Epithelial cell of esophagus (primary cell): ENCODE measurements at regions not wholly inside any gene's neighbourhood (a gene's known extent, or its start where the extent isn't known, plus 50 kb on each side); places are given as distances from the start of the nearest gene placed in this dataset.
"Not testable (repeated sequence)": the region's sequence is repeated elsewhere in the genome, so short reads cannot be mapped to it uniquely, and the experiment has no call there.

ENCODE experiments used
- DNase-seq: peaks from one replicate; pipeline ENCODE4 v3.0.0; 2010; ENCODE audit warnings: low read depth
- H3K4me3 ChIP-seq: 2 replicates; pipeline ENCODE4 v1.5.1; 2011; ENCODE audit warnings: mild to moderate bottlenecking, low read length, control low read depth
- TF ChIP-seq, protein P1 (sequence below): IDR thresholded peaks from 2 replicates; pipeline ENCODE4 v1.5.1; 2011; ENCODE audit warnings: low read depth, mild to moderate bottlenecking, low read length, control low read depth, inconsistent platforms; ENCODE audit not compliant: insufficient read depth; ENCODE audit errors: missing control alignments

DNA sequence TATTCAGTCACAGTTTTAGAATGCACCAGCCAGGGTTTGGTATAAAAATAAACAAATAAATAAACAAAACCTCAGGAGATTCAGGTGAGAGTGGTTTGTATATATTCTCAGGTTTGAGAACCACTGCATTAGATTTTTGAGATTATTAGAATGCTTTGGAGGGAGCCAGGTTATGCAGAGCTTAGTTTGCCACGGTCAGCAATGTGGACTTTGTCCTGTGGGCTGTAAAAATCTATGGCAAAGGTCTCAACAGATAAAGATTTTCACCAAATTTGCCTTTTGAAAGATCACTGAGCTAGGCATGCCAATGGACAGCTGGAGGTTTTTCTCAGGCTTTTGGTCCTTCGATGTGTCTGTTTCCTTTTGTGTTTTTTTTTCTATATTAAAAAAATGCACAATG is 650.1 kb upstream of the RAG2 start:
- TF ChIP-seq, protein P1, sequence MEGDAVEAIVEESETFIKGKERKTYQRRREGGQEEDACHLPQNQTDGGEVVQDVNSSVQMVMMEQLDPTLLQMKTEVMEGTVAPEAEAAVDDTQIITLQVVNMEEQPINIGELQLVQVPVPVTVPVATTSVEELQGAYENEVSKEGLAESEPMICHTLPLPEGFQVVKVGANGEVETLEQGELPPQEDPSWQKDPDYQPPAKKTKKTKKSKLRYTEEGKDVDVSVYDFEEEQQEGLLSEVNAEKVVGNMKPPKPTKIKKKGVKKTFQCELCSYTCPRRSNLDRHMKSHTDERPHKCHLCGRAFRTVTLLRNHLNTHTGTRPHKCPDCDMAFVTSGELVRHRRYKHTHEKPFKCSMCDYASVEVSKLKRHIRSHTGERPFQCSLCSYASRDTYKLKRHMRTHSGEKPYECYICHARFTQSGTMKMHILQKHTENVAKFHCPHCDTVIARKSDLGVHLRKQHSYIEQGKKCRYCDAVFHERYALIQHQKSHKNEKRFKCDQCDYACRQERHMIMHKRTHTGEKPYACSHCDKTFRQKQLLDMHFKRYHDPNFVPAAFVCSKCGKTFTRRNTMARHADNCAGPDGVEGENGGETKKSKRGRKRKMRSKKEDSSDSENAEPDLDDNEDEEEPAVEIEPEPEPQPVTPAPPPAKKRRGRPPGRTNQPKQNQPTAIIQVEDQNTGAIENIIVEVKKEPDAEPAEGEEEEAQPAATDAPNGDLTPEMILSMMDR = no peak
- no peak for DNase-seq
- H3K4me3 ChIP-seq = no peak overlapping the region

DNA sequence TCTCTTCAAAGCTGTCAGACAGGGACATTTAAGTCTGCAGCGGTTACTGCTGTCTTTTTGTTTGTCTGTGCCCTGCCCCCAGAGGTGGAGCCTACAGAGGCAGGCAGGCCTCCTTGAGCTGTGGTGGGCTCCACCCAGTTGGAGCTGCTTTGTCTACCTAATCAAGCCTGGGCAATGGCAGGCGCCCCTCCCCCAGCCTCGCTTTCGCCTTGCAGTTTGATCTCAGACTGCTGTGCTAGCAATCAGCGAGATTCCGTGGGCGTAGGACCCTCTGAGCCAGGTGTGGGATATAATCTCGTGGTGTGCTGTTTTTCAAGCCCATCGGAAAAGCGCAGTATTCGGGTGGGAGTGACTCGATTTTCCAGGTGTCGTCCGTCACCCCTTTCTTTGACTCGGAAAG is 648.1 kb upstream of the RAG2 start:
- DNase-seq, H3K4me3 ChIP-seq: not testable (repeated sequence)

DNA sequence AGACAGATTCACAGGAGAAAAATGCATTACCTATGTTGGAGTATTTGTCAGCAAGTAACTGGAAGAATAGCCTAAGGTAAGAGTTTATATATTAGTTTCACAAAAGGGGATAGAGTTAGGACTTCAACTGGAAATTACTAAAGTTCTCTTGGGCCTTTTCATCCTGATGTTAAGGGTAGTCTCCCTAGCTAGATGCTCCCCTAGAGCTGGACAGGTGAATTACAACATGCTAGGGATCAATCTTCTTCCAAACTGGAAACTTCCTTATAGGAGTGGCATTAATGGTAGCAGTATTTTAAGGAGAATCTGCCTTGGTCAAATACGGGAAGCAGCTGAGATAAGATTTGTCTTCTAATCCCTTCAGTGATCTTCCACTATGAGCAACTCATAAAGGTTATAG is 632.8 kb upstream of the RAG2 start:
- DNase-seq = no peak
- no peak overlapping the region for H3K4me3 ChIP-seq
- TF ChIP-seq, protein P1 = no peak

DNA sequence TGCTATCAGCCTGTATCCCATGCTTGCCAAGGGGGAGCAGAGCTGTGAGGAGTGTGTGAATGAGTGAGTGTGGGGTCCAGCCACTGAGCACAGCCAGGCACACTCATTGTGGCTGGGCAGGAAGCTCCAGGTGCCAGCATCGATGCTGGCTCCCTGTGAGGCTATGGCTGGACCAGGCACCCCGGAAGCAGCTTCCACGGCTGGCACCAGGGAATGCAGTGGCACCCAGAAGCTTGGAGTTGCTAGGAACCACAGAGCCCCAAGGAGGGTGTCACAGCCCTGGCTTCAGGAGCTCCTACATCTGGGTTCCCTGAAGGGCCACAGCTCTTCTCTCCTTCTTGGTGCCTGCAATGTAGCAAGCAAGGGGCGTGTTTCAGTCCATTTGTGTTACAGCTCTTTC is 625.9 kb upstream of the RAG2 start:
- DNase-seq = no peak
- H3K4me3 ChIP-seq = no peak overlapping the region
- TF ChIP-seq, protein P1 = no peak

DNA sequence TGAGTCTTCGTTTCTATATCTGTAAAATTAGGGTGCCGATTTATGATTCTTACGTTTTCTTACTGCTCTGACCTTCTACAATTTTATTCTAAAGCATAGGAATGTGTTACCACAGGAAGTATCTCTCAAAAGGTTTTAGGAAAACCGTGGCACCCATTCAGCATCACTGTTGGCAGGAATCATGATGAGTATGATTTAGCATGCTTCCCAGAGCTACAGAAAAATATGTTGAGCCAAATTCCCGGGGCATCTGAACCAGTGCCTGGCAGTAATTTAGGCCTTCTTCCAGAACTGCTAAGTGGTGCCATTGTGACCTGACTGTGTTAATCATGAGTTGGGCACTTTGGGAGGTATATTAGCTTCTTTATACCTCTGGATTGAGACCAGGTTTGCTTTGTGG is 605.0 kb upstream of the RAG2 start:
- TF ChIP-seq, protein P1 = no peak
- DNase-seq = no peak
- H3K4me3 ChIP-seq = no peak overlapping the region

DNA sequence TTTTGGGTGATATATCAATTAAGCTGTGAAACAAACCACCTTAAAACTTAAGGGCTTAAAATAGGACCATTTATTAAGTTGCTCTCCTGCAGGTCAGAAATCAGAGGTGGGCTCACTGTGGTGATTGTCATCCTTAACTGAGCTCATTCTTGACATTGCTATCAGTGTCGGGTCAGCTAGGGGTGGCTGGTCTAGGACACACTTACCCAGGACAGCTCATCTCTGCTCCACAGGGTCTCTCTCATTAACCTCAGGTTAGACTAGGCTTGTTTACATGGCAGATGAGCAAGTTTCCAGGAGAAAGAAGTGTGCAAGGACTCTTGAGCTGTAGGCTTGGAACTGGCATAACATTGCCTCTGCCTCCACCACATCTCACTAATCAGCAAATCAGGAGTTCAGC is 601.0 kb upstream of the RAG2 start:
- TF ChIP-seq, protein P1 = no peak

DNA sequence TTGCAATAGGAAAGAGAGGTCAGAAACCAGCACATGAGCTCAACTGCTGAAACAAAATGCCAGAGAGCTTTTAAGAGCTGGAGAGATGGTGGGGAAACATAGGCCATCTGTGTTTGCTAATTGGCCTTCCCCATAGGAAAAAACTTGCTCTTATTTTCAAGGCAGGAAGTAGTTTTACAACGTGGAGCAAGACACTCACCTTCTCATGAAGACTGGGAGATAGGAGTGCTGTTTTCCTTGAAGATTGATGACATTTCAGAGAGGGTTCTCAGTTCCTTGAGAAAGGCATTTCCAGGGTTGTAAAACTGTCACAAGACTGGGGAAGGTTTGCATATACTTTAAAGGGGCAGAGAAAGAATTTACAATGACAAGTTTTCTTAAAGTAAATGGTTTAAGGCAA is 586.3 kb upstream of the RAG2 start:
- H3K4me3 ChIP-seq = no peak overlapping the region
- TF ChIP-seq, protein P1 = no peak
- no peak for DNase-seq

More for the DNA sequence above, 601.0 kb upstream of the RAG2 start:
- no peak overlapping the region for H3K4me3 ChIP-seq
- no peak for DNase-seq

DNA sequence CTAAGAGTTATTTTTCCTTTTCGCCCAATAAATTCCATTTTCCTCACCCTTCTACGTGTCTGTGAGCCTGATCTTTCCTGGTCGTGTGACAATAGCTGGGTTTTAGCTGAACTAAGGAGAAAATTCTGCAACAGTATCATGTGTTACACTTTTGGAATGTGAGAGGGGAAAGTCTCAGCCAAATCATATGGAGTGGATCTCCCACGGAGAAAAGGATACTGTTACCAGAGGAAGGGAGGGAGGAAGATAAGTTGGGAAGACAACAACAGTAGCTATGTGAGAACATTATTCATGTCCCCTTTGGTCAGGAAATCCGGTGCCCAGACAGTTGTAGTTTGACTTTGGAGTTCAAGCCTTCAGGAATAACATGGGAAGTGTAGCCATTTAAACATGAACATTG is 584.0 kb upstream of the RAG2 start:
- no peak for DNase-seq
- H3K4me3 ChIP-seq = no peak overlapping the region
- TF ChIP-seq, protein P1 = no peak
